GM12864 (cell line): ENCODE measurements at regions not wholly inside any gene's neighbourhood (a gene's known extent, or its start where the extent isn't known, plus 50 kb on each side); places are given as distances from the start of the nearest gene placed in this dataset.

Source experiments
- DNase-seq: peaks from one replicate; pipeline ENCODE4 v3.0.0-alpha.2; 2011; ENCODE audit warnings: low read depth
- H3K4me3 ChIP-seq: 2 replicates; pipeline ENCODE4 v1.5.1; 2011; ENCODE audit warnings: mild to moderate bottlenecking, low read depth, low read length, control low read depth
- TF ChIP-seq, protein P1 (sequence below): IDR thresholded peaks from 2 replicates; pipeline ENCODE4 v1.5.1; 2011; ENCODE audit warnings: low read depth, mild to moderate bottlenecking, moderate library complexity, low read length, control low read depth, inconsistent platforms; ENCODE audit errors: missing control alignments

DNA sequence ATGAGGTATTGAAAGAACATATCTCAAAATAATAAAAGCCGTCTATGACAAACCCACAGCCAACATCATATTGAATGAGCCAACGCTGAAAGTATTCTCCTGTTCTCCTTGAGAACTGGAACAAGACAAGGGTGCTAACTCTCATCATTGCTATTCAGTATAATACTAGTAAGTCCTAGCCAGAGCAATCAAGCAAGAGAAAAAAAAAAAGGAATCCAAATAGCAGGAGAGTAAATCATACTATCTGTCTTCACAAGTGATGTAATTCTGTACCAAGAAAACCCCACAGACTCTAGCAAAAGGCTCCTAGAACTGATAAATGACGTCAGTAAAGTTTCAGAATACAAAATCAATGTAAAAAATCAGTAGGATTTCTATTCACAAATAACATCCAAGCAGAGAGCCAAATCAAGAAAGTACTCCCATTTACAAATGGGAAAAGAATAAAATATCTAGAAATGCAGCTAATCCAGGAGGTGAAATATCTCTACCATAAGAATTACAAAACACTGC lies 1632.8 kb downstream of the NCAM2 start:
- DNase-seq, result no peak
- TF ChIP-seq, protein P1, sequence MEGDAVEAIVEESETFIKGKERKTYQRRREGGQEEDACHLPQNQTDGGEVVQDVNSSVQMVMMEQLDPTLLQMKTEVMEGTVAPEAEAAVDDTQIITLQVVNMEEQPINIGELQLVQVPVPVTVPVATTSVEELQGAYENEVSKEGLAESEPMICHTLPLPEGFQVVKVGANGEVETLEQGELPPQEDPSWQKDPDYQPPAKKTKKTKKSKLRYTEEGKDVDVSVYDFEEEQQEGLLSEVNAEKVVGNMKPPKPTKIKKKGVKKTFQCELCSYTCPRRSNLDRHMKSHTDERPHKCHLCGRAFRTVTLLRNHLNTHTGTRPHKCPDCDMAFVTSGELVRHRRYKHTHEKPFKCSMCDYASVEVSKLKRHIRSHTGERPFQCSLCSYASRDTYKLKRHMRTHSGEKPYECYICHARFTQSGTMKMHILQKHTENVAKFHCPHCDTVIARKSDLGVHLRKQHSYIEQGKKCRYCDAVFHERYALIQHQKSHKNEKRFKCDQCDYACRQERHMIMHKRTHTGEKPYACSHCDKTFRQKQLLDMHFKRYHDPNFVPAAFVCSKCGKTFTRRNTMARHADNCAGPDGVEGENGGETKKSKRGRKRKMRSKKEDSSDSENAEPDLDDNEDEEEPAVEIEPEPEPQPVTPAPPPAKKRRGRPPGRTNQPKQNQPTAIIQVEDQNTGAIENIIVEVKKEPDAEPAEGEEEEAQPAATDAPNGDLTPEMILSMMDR, result no peak
- no peak overlapping the region for H3K4me3 ChIP-seq

DNA sequence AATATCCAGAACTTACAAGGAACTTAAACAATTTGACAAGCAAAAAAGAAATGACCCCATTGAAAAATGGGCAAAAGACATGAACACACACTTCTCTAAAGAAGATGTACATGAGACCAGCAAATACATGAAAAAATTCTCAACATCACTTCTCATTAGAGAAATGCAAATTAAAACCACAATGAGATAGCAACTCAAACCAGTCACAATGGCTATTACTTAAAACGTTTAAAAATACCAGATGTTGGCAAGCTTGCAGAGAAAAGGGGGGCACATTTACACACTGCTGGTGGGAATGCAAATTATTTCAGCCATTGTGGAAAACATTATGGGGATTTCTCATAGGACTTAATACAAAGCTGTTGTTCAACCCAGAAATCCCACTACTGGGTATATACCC lies 1634.0 kb downstream of the NCAM2 start:
- no peak overlapping the region for H3K4me3 ChIP-seq
- TF ChIP-seq, protein P1, result no peak
- no peak for DNase-seq

DNA sequence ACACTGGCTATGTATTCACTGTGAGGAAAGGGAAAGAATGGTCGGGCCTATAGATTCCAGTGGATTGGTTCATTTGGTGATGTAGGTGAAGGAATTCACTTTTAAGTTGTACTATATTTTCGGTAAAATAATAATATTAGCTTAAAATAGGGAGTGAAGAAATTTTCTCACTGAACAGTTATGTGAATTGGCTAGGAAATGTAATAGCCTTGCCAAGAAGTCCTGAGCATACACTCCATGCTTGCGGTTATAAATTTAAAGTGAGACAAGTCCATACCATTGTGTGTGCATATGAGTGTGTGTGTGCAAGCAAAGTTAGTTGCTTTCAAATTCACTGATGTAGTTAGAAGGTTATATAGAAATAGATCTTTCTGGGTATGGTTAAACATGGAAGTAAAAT lies 1651.0 kb downstream of the NCAM2 start:
- TF ChIP-seq, protein P1, result no peak
- no peak for DNase-seq
- H3K4me3 ChIP-seq, result no peak overlapping the region

DNA sequence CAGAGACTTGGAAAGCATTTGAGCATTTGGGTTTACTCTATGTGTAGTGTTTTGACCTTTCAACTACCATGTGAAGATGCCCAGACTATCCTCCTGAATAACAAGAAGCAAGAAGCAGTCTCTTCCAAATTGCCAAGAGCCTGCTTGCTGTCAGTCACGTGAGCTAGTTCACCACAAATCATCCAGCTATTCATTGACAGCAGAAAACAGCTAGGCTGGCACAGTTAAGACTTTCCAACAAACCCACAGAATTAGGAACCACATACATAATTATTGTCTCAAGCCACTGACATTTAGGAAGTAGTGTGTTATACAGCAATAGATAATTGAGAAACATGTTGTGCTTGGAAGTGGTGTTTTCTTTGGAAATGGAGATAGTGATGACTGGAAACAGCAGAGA lies 1652.0 kb downstream of the NCAM2 start:
- TF ChIP-seq, protein P1, result no peak
- DNase-seq, result no peak
- H3K4me3 ChIP-seq, result no peak overlapping the region

DNA sequence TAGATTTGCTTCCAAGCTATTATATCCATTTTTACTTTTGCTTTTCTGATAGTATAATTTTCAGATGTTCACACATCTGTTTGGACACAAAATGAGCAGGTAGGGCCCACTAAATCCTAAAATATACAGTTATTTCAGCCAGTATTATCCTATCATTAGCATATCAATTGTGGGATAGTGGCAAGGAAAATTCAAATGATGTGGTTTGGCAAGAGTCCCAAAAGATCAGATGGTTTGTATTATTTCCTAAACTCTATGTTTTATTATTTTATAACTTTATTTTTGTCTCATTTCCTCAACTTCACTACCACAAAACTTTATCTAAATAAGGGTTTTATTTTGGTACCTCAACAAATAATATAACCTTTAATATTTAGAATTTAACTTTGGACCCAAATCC lies 1659.6 kb downstream of the NCAM2 start:
- TF ChIP-seq, protein P1, result no peak
- no peak for DNase-seq
- no peak overlapping the region for H3K4me3 ChIP-seq

DNA sequence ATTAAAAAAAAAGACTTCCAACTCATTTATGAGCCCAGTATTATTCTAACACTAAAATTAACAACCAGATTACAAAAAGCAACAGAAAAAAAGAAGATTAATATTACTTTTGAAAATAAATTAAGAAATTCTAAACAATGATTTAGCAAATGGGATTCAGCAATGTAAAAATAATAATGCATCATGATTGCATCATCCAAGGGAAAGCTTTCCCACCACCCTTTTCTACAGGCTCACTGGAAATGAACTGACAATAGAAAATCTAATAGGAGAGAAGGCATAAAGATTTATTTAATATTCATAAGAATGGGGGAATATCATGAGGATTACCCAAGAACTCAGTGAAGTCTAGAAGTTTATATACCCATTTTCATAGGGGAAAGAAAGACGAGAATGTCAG lies 1671.9 kb downstream of the NCAM2 start:
- DNase-seq, result no peak
- TF ChIP-seq, protein P1, result no peak
- H3K4me3 ChIP-seq, result no peak overlapping the region

DNA sequence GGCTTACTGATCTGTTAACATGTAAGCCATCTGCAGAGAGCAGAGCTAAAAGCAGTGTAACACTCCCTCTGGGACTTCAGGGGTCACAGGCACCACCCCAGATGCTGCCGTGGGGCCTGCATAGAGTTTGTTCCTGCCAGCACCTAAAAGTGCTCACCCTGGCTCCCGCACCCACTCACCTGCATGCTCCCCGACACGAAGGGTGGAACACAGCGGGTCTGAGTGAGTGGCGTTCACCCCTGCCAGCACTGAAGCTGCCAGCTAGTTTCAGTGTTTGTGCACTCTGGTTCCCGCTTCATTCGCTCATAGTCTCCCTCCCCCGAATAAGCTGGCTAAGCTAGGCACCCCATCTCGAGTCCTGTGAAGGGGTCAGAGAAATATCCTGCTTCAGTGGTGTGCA lies 1681.0 kb downstream of the NCAM2 start:
- H3K4me3 ChIP-seq, result no peak overlapping the region
- TF ChIP-seq, protein P1, result no peak
- DNase-seq, result no peak
